ENCODE measurements at regions not wholly inside any gene's neighbourhood (a gene's known extent, or its start where the extent isn't known, plus 50 kb on each side); places are given as distances from the start of the nearest gene placed in this dataset.

- DNase-seq (ENCODE audit: low spot score) (no peak), ATAC-seq (ENCODE audit: insufficient number of reproducible peaks, low FRiP score, low read depth) (no peak)
- Histone ChIP-seq H3K4me1 (ENCODE audit: control insufficient read depth in 1 of 2, low read depth in 2 of 2) (no peaks in the 10 kb centered on the region), H3K4me3 (no peak overlapping the region), H3K27me3 (replicated peaks; ENCODE audit: insufficient read depth) (no peaks in the 10 kb centered on the region), H3K9me3 (no peaks in the 10 kb centered on the region), H3K27ac (no peak overlapping the region), H3K36me3 (no peaks in the 10 kb centered on the region)
- TF ChIP-seq CTCF (IDR thresholded peaks at IDR 0.05) = no peak
Observed at GRCh38 chrY:15345471-15346155, 821.3 kb downstream of the NLGN4Y start.

GRCh38 chrY:15349351-15349750 is 825.0 kb downstream of the NLGN4Y start:
- Histone ChIP-seq H3K36me3 (no peaks in the 10 kb centered on the region), H3K9me3 (no peaks in the 10 kb centered on the region), H3K4me1 (ENCODE audit: control insufficient read depth in 1 of 2, low read depth in 2 of 2) (no peaks in the 10 kb centered on the region), H3K27me3 (replicated peaks; ENCODE audit: insufficient read depth) (no peaks in the 10 kb centered on the region), H3K4me3 (no peak overlapping the region), H3K27ac (no peak overlapping the region)
- ATAC-seq (ENCODE audit: insufficient number of reproducible peaks, low FRiP score, low read depth) = no peak
- DNase-seq (ENCODE audit: low spot score) = no peak
- no peak for TF ChIP-seq CTCF (IDR thresholded peaks at IDR 0.05)

- Histone ChIP-seq H3K27ac (no peak overlapping the region), H3K9me3 (no peaks in the 10 kb centered on the region), H3K4me1 (ENCODE audit: control insufficient read depth in 1 of 2, low read depth in 2 of 2) (no peaks in the 10 kb centered on the region), H3K36me3 (no peaks in the 10 kb centered on the region), H3K27me3 (replicated peaks; ENCODE audit: insufficient read depth) (no peaks in the 10 kb centered on the region), H3K4me3 (no peak overlapping the region)
- ATAC-seq (ENCODE audit: insufficient number of reproducible peaks, low FRiP score, low read depth) (no peak), DNase-seq (ENCODE audit: low spot score) (no peak)
- no peak for TF ChIP-seq CTCF (IDR thresholded peaks at IDR 0.05)
Observed at GRCh38 chrY:15355321-15355720, 831.0 kb downstream of the NLGN4Y start.

- H3K36me3 ChIP-seq = no peaks in the 10 kb centered on the region
- H3K9me3 ChIP-seq = no peaks in the 10 kb centered on the region
- TF ChIP-seq CTCF (IDR thresholded peaks at IDR 0.05) = no peak
- no peaks in the 10 kb centered on the region for H3K27me3 ChIP-seq (replicated peaks; ENCODE audit: insufficient read depth)
- no peak for ATAC-seq (ENCODE audit: insufficient number of reproducible peaks, low FRiP score, low read depth)
- DNase-seq (ENCODE audit: low spot score) = no peak
- no peaks in the 10 kb centered on the region for H3K4me1 ChIP-seq (ENCODE audit: control insufficient read depth in 1 of 2, low read depth in 2 of 2)
- H3K4me3 ChIP-seq = no peak overlapping the region
- H3K27ac ChIP-seq = no peak overlapping the region
Observed at GRCh38 chrY:15360471-15360870, 836.1 kb downstream of the NLGN4Y start.

- no peaks in the 10 kb centered on the region for H3K36me3 ChIP-seq
- no peak overlapping the region for H3K4me3 ChIP-seq
- H3K9me3 ChIP-seq = no peaks in the 10 kb centered on the region
- ATAC-seq (ENCODE audit: insufficient number of reproducible peaks, low FRiP score, low read depth) (no peak), DNase-seq (ENCODE audit: low spot score) (no peak)
- no peak overlapping the region for H3K27ac ChIP-seq
- no peaks in the 10 kb centered on the region for H3K4me1 ChIP-seq (ENCODE audit: control insufficient read depth in 1 of 2, low read depth in 2 of 2)
- TF ChIP-seq CTCF (IDR thresholded peaks at IDR 0.05) = no peak
- no peaks in the 10 kb centered on the region for H3K27me3 ChIP-seq (replicated peaks; ENCODE audit: insufficient read depth)
Observed at GRCh38 chrY:15364996-15365395, 840.7 kb downstream of the NLGN4Y start.

Data from thoracic aorta (tissue), 2 donors.